Anterior cingulate cortex (tissue), 58 donors: ENCODE measurements at regions not wholly inside any gene's neighbourhood (a gene's known extent, or its start where the extent isn't known, plus 50 kb on each side); places are given as distances from the start of the nearest gene placed in this dataset.

Experiments used
- DNase-seq, 58 donors: peaks; one replicate each; lab custom pipeline; 2025; lab: John Stamatoyannopoulos, UW

- no peak for DNase-seq
Measured at GRCh38 chr5:8870349-8870958, 675.4 kb downstream of the SEMA5A start.

GRCh38 chr5:8870959-8871355 lies 674.9 kb downstream of the SEMA5A start:
- DNase-seq: no peak

- no peak for DNase-seq
Measured at GRCh38 chr5:8871446-8871845, 674.4 kb downstream of the SEMA5A start.

DNA sequence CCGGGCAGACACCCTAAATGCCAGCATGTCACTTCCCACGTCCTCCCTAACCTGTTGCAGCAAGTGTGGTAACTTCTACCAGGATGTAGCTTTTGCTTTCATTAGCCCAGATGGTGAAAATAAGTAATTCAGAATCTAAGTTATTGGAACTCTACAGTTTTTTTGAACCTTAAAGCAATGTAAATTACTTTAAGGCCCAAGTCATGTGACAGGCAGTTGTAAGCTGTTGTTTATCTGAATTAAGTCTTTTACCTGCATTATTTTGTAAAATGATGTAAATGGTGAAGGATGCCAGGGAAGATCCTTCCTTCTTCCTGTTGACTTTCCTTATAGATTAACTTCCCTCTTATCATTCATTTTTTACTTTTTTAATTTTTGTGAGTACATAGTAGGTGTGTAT lies 670.2 kb downstream of the SEMA5A start:
- DNase-seq: no peak

DNA sequence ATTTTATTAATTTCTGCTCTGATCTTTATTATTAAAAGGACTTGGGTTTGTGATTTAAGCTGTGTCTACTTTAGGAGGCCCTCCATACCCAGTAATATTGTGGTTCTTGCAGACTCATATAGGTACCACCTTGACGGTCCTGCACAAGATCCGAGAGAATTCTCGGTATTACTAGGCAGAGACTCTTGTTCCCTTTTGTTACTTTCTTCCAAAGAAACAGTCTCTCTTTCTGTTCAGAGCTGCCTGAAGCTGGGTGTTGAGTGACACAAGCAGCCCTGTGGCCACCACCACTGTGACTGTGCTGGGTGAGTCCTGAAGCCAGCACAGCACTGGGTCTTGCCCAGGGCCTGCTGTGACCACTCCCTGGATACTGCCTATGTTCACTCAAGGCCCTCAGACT lies 666.6 kb downstream of the SEMA5A start:
- DNase-seq: no peak

DNA sequence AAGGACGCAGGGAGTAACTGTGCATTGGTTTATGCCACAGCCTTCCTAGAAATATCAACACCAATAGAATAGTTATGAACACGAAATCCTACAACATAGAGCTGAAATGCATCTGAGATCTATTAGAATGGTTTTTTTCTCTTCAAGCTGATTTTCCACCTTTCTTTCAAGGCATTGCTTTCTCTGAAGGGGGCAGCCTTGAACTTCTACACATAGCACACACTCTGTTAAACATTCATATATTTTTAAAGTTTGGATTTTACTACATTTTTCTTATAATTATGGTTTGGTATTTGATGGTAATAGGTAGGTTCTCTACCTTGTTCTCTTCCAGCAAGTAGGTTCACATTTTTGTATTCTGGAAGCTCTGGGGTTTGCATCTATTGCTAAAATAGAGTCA lies 661.8 kb downstream of the SEMA5A start:
- no peak for DNase-seq

DNA sequence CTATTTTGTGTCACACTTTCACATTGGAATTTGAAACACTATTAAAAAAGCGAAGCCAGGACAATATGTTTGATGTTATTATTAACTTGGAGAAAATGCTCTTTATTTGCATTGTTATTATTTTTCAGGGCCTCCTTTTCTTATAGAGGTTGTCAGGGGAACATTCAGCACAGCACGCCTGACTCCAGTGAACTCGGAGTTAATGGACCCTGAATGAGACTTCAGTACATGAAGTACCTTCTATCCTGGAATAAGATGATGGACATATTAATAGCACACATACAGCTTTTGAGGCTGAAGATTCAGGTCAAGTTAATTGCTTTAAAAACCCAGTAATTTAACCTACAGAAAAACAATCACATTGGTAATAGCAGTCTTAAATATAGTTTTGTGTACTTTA lies 652.9 kb downstream of the SEMA5A start:
- DNase-seq: no peak

DNA sequence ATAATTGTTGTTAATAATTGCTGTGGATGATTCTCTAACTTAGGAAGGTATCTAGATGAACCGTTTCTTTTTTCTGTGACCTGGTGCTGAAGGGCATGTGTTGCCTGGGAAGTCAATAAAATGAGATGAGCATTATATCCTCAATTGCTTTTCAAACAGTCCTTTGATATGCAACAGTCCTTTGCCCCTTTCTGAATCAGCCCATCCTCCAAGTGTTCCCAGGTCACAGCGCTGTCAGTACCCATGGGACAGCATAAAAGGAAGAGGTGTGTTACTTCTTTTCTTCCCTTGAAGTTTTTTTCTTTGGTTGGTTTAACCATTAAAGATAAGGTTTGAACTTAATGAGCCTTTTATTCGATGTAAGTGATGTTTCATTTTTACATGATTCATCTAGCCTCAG lies 651.8 kb downstream of the SEMA5A start:
- no peak for DNase-seq

- DNase-seq: no peak
Measured at GRCh38 chr5:8895062-8895461, 650.8 kb downstream of the SEMA5A start.

- DNase-seq: no peak
Measured at GRCh38 chr5:8895599-8895998, 650.3 kb downstream of the SEMA5A start.

DNA sequence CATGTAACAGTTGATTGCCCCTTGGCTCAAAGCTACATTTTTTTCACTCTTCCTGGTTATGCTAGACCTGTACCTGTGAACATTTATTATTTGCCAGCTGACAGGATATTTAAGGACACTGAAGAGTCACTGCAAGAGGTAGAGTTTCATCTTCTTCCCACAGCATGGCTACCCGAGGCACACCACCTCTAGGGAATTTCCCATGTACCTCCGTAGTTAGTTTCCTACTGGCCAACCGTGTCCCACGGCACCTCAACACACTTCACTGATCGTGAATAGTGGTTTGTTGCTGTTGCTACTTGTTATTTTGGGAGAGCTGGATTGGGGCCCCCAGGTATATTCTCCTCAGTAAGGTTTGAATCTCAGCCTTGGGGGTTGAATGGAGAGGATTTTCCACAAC lies 648.6 kb downstream of the SEMA5A start:
- no peak for DNase-seq

- DNase-seq: no peak
Measured at GRCh38 chr5:8905021-8905420, 640.9 kb downstream of the SEMA5A start.

- no peak for DNase-seq
Measured at GRCh38 chr5:8906303-8906967, 639.4 kb downstream of the SEMA5A start.

DNA sequence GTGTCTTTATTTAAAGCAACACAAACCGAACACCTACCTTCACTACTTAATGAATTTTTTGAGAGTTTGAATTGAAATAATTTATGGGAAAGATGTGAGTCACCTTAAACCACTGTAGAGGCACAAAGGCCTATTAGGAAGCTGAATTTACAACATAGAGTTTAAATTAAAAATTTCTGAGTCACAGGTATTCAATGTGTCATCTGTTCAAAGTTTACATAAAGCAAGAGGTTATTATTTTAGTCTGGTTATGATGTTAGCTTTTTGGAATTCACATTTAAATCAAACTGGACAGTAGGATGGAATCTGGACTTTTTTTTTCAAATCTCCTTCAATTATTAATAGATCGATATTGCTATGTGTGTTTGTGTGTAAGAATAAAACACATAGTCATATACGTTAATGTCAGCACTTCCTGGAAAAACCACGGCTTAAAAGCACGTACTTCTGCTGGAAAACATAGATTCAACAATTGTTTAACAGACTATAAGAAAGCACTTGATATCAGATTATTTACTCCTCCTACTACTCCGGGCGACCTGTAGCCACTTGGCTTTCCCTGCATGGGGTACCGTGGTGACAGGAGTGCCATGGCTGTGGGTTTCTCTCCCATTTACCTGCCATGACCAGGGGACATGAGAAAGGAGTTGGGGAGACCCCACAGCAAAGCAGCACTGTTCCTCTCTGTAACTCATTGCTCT lies 638.6 kb downstream of the SEMA5A start:
- DNase-seq: no peak

GRCh38 chr5:8908055-8908683 lies 637.7 kb downstream of the SEMA5A start:
- no peak for DNase-seq

- DNase-seq: no peak
Measured at GRCh38 chr5:8912106-8912505, 633.8 kb downstream of the SEMA5A start.

GRCh38 chr5:8913522-8913921 lies 632.4 kb downstream of the SEMA5A start:
- DNase-seq: no peak

GRCh38 chr5:8919096-8919495 lies 626.8 kb downstream of the SEMA5A start:
- no peak for DNase-seq

GRCh38 chr5:8923526-8923925 lies 622.3 kb downstream of the SEMA5A start:
- no peak for DNase-seq

DNA sequence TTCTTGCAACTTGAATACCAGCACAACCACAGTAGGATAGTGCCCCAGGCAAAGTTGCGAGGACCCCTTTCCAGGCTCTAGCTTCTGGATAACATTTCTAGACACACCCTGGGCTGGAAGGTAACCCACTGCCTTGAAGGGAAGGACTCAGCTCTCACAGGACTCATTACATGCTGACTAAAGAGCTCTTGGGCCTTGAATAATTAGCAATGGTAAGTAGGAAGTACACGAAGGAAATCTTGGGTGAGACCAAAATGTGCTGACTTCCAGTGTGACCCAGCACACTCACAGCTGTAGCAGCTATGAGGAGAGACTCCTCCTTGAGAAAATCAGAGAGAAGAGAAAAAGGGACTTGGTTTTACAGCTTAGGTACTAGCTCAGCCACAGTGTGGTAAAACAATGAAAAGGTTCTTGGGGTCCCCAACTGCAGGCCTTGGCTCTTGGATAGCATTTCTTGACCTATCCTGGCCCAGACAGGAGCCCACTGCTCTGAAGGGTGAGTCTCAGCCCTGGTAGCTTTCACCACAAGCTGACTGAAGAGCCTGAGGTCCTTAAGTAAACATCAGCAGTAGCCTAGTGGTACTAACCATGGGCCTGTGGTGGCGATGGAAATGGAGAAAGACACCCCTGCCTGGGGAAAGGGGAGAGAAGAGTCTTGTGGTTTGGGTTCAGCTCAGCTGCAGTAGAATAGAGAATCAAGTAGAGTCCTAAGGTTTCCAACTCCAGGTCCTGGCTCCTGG lies 621.7 kb downstream of the SEMA5A start:
- no peak for DNase-seq

GRCh38 chr5:8930021-8930420 lies 615.9 kb downstream of the SEMA5A start:
- DNase-seq: no peak
